GM23338 (cell line): ENCODE measurements at regions not wholly inside any gene's neighbourhood (a gene's known extent, or its start where the extent isn't known, plus 50 kb on each side); places are given as distances from the start of the nearest gene placed in this dataset.
"Not testable (repeated sequence)": the region's sequence is repeated elsewhere in the genome, so short reads cannot be mapped to it uniquely, and the experiment has no call there.

Source experiments
- ATAC-seq: fragments of 200-7000 bp; cut with Tn5 transposase; 3 replicates; pipeline ENCODE4 v1.9.1; 2020
- DNase-seq: peaks from one replicate; pipeline ENCODE4 v3.0.0-alpha.2; 2015; ENCODE audit warnings: low spot score
- H2AFZ ChIP-seq: fragments of 200-600 bp; sonication (generic); 2 replicates; pipeline ENCODE4 v1.8.0; 2016; ENCODE audit warnings: antibody characterized with exemption, mild to moderate bottlenecking, moderate library complexity
- H3F3A ChIP-seq: fragments of 200-600 bp; sonication (generic); replicated peaks from 2 replicates; pipeline ENCODE4 v1.8.0; 2017; ENCODE audit warnings: antibody characterized with exemption, mixed run types, low read depth
- H3K27ac ChIP-seq: fragments of 200-600 bp; sonication (generic); 2 replicates; pipeline ENCODE4 v1.6.1; 2016; ENCODE audit warnings: low read depth
- H3K27me3 ChIP-seq: fragments of 200-600 bp; sonication (generic); 2 replicates; pipeline ENCODE4 v1.8.0; 2016; ENCODE audit warnings: mild to moderate bottlenecking, mixed run types, moderate library complexity; ENCODE audit not compliant: insufficient read depth
- H3K36me3 ChIP-seq: fragments of 200-600 bp; sonication (generic); 2 replicates; pipeline ENCODE4 v1.8.0; 2016; ENCODE audit warnings: mild to moderate bottlenecking; ENCODE audit not compliant: insufficient read depth
- H3K4me1 ChIP-seq: fragments of 200-600 bp; sonication (generic); 2 replicates; pipeline ENCODE4 v1.8.0; 2016; ENCODE audit warnings: mild to moderate bottlenecking, moderate library complexity; ENCODE audit not compliant: insufficient read depth
- H3K4me2 ChIP-seq: fragments of 200-600 bp; sonication (generic); 2 replicates; pipeline ENCODE4 v1.7.1; 2017; ENCODE audit warnings: mixed run types
- H3K4me3 ChIP-seq: fragments of 200-600 bp; sonication (generic); 2 replicates; pipeline ENCODE4 v1.6.1; 2016; ENCODE audit warnings: mixed run types
- H3K79me2 ChIP-seq: fragments of 200-600 bp; sonication (generic); replicated peaks from 2 replicates; pipeline ENCODE4 v1.8.0; 2017; ENCODE audit warnings: mild to moderate bottlenecking; ENCODE audit not compliant: insufficient read depth
- H3K9me2 ChIP-seq: fragments of 200-600 bp; sonication (generic); 2 replicates; pipeline ENCODE4 v1.8.0; 2017; ENCODE audit not compliant: insufficient read depth
- H4K20me1 ChIP-seq: fragments of 200-600 bp; sonication (generic); replicated peaks from 2 replicates; pipeline ENCODE4 v1.8.0; 2017; ENCODE audit warnings: mild to moderate bottlenecking; ENCODE audit not compliant: insufficient read depth
- H3K27ac Mint-ChIP-seq: 2 replicates; pipeline ENCODE4 v1.8.0; 2020; ENCODE audit warnings: inconsistent platforms, mild to moderate bottlenecking, moderate library complexity, mixed read lengths
- H3K27me3 Mint-ChIP-seq: 3 replicates; pipeline ENCODE4 v1.8.0; 2022; ENCODE audit warnings: low read depth, mild to moderate bottlenecking, moderate library complexity, mixed read lengths, inconsistent platforms; ENCODE audit not compliant: insufficient read depth, poor library complexity
- H3K36me3 Mint-ChIP-seq: 3 replicates; pipeline ENCODE4 v1.8.0; 2021; ENCODE audit warnings: low read depth, mild to moderate bottlenecking, inconsistent platforms, moderate library complexity, mixed read lengths
- H3K4me1 Mint-ChIP-seq: 3 replicates; pipeline ENCODE4 v1.8.0; 2020; ENCODE audit warnings: mild to moderate bottlenecking, inconsistent platforms, mixed read lengths
- H3K4me3 Mint-ChIP-seq: 3 replicates; pipeline ENCODE4 v1.8.0; 2021; ENCODE audit warnings: moderate library complexity, mild to moderate bottlenecking, inconsistent platforms, mixed read lengths
- H3K9me3 Mint-ChIP-seq: 3 replicates; pipeline ENCODE4 v1.8.0; 2020; ENCODE audit warnings: moderate library complexity, mild to moderate bottlenecking, inconsistent platforms, mixed read lengths
- POLR2AphosphoS5 ChIP-seq: IDR thresholded peaks from 2 replicates; pipeline ENCODE4 v1.6.1; 2016; ENCODE audit warnings: antibody characterized with exemption, low read depth
- STAT1 ChIP-seq: IDR thresholded peaks from one replicate; pipeline ENCODE4 v1.6.1; 2016; ENCODE audit warnings: antibody characterized with exemption; ENCODE audit not compliant: unreplicated experiment
- ZNF114 ChIP-seq: fragments of 250-450 bp; sonication (Bioruptor Pico); IDR thresholded peaks from 2 replicates; pipeline ENCODE4 v1.5.0; 2020; ENCODE audit warnings: mild to moderate bottlenecking, moderate library complexity
- TF ChIP-seq, protein P1 (sequence below): IDR thresholded peaks from 2 replicates; pipeline ENCODE4 v1.6.1; 2016; ENCODE audit warnings: antibody characterized with exemption

DNA sequence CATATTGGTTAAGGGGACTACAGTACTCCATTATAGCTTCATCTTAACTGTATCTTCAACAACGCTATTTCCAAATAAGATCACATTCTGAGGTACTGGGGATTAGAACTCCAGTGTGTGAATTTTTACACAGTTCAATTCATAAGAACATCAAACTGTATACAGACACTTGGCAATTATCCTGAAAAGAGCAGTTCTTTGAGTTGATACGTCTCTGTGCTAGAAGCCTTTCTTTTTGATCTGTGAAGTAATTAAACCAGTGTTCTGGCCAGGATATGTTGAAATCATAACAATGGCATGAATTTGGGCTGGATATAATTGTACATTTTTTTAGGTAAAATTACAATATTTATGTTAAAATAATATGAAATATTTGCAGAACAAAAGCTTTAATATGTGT lies 93.5 kb upstream of the ITPRID2 start:
- H3K9me2 ChIP-seq = no peaks in the 10 kb centered on the region
- H3K4me2 ChIP-seq = no peak overlapping the region
- no peaks in the 10 kb centered on the region for H3K79me2 ChIP-seq
- no peak overlapping the region for H2AFZ ChIP-seq
- no peak overlapping the region for H3K27ac ChIP-seq
- H3K4me1 Mint-ChIP-seq = no peaks in the 10 kb centered on the region
- no peak for TF ChIP-seq STAT1
- TF ChIP-seq, protein P1, sequence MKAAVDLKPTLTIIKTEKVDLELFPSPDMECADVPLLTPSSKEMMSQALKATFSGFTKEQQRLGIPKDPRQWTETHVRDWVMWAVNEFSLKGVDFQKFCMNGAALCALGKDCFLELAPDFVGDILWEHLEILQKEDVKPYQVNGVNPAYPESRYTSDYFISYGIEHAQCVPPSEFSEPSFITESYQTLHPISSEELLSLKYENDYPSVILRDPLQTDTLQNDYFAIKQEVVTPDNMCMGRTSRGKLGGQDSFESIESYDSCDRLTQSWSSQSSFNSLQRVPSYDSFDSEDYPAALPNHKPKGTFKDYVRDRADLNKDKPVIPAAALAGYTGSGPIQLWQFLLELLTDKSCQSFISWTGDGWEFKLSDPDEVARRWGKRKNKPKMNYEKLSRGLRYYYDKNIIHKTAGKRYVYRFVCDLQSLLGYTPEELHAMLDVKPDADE = no peak
- no peak for TF ChIP-seq ZNF114 (CRISPR knock-in tag)
- no peak for TF ChIP-seq POLR2AphosphoS5
- no peaks in the 10 kb centered on the region for H3K36me3 ChIP-seq
- H3K27me3 ChIP-seq = no peaks in the 10 kb centered on the region
- no peak overlapping the region for H3K4me3 ChIP-seq
- peaks cover 3% of the 10 kb centered on the region for H3K9me3 Mint-ChIP-seq
- DNase-seq = no peak
- H3K4me1 ChIP-seq = no peaks in the 10 kb centered on the region
- H3K27me3 Mint-ChIP-seq = no peaks in the 10 kb centered on the region
- H3K36me3 Mint-ChIP-seq = no peaks in the 10 kb centered on the region
- ATAC-seq = no peak
- H3F3A ChIP-seq = no peaks in the 10 kb centered on the region
- H3K27ac Mint-ChIP-seq = no peak overlapping the region
- no peaks in the 10 kb centered on the region for H4K20me1 ChIP-seq
- no peak overlapping the region for H3K4me3 Mint-ChIP-seq

DNA sequence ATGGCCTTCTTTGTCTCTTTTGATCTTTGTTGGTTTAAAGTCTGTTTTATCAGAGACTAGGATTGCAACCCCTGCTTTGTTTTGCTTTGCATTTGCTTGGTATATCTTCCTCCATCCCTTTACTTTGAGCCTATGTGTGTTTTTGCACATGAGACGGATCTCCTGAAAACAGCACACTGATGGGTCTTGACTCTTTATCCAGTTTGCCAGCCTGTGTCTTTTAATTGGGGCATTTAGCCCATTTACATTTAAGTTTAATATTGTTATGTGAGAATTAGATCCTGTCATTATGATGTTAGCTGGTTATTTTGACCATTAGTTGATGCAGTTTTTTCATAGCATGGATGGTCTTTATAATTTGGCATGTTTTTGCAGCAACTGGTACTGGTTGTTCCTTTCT lies 89.2 kb upstream of the ITPRID2 start:
- H2AFZ ChIP-seq, H3F3A ChIP-seq, H3K4me3 ChIP-seq, H3K27me3 ChIP-seq, H3K9me2 ChIP-seq, H3K4me2 ChIP-seq, H3K27me3 Mint-ChIP-seq, H4K20me1 ChIP-seq, H3K27ac Mint-ChIP-seq, H3K36me3 ChIP-seq, H3K4me1 ChIP-seq, H3K36me3 Mint-ChIP-seq, H3K79me2 ChIP-seq, DNase-seq, ATAC-seq, H3K9me3 Mint-ChIP-seq, H3K27ac ChIP-seq, H3K4me3 Mint-ChIP-seq: not testable (repeated sequence)
- H3K4me1 Mint-ChIP-seq = peaks cover 13% of the 10 kb centered on the region

DNA sequence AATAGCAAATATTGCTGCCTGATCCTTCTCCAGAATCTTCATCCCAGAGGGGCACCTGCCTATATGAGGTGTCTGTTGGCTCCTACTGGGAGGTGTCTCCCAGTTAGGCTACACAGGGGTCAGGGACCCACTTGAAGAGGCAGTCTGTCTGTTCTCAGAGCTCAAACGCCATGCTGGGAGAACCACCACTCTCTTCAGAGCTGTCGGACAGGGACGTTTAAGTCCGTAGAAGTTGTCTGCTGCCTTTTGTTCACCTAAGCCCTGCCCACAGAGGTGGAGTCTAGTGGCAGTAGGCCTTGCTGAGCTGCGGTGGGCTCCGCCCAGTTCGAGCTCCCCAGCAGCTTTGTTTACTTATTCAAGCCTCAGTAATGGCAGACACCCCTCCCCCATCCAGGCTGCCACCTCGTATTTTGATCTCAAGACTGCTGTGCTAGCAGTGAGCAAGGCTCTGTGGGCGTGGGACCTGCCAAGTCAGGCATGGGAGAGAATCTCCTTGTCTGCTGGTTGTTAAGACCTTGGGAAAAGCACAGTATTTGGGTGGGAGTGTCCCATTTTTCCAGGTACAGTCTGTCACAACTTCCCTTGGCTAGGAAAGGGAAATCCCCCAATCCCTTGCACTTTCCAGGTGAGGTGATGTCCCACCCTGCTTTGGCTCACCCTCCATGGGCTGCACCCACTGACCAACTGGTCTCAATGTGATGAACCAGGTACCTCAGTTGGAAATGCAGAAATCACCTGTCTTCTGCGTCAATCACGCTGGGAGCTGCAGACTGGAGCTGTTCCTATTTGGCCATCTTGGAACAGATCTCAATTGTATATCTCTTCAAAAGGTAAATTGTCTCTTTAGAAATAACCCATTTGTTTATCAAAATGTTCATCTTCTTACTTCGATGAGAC lies 87.4 kb upstream of the ITPRID2 start:
- not testable (repeated sequence) for H3K27ac Mint-ChIP-seq, H3K27ac ChIP-seq, H4K20me1 ChIP-seq, H3K4me3 Mint-ChIP-seq, H3K4me1 ChIP-seq, H3K36me3 ChIP-seq, H3K27me3 Mint-ChIP-seq, H3K79me2 ChIP-seq, H3K9me3 Mint-ChIP-seq, H3K9me2 ChIP-seq, H3K36me3 Mint-ChIP-seq, H3K27me3 ChIP-seq, H3F3A ChIP-seq
- peak; percentile 91 for DNase-seq
- H3K4me1 Mint-ChIP-seq = peaks cover 13% of the 10 kb centered on the region
- peak; percentile 94 for ATAC-seq
- H2AFZ ChIP-seq = peak overlapping the region; percentile 95
- peak overlapping the region; percentile 19 for H3K4me3 ChIP-seq
- H3K4me2 ChIP-seq = peak overlapping the region; percentile 73
- TF ChIP-seq POLR2AphosphoS5 = peak; percentile 42; the same call in 1 of the 2 replicates
